HG03354 (cell line): ENCODE measurements at regions not wholly inside any gene's neighbourhood (a gene's known extent, or its start where the extent isn't known, plus 50 kb on each side); places are given as distances from the start of the nearest gene placed in this dataset.

Experiments
- ATAC-seq: cut with Tn5 transposase; IDR thresholded peaks from one replicate; pipeline ENCODE4 v1.9.1; 2021; ENCODE audit warnings: mild to moderate bottlenecking; ENCODE audit not compliant: unreplicated experiment, poor library complexity, severe bottlenecking

DNA sequence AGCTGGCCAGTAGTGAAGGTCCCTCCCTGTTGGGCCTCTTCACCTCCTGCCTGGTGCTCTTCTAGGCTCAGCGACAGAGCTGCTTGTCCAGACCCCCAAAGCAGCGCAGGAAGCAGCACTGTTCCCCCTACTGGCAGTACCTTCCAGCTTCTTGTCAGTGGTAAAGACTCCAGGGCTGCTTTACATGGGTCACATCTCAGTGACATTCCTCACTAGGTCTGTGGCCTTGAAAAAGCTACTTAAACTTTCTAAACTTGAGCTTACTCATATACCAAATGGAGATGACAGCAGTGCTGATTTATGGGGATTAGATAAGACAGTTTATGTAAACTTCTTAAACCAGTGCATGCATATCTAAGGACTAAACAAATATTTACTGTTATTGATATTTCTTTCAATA is 117.3 kb downstream of the FAT4 start:
- no peak for ATAC-seq

DNA sequence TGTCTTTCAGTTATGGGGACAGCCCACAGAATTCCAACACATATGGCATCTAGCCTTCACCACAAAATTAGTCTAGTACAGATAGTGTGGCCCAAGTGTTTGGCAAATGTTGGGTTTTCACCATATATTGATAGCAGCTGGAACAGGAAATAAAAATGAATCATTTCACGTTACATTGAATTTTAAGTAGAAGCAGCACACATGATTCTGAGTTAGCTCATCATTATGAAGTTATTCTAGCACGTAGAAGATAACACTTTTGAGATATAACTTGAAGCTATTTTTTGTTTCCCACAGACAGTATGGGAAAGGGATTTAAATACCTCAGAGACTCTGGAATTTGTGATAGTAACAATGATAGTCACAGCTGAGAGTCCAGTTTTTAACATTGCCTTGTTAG is 118.7 kb downstream of the FAT4 start:
- no peak for ATAC-seq

DNA sequence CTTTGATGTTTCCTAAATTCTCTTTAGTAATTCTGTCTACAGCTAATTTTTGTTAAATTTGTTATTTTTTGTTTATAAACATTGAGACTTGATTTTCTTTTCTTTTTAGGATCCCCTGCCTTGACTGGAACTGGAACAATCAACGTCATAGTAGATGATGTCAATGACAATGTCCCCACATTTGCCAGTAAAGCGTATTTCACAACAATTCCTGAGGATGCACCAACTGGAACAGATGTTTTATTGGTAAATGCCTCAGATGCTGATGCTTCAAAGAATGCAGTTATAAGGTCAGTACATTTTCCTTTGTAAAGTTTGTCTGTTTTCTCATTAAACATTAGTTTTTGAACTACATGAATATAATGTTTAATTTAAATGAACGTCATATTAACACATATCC is 119.4 kb downstream of the FAT4 start:
- no peak for ATAC-seq

DNA sequence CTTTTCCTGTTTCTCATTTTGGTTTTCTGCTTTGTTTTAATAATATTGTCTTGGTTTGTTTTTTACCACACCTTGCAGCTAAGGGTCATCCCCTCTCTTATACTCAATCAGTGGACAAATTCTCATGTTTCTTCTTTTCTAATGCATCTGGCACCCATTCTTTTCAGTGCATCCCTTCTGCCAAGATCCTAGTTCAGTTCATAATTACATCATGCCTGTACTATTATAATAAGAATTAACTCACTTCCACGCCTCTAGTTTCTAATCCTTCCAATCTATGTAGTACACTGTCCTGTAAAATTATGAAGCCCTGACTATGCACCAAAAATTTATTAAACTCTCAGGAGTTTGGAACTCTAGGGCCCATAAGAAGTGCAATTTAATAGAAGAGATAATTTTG is 126.1 kb downstream of the FAT4 start:
- no peak for ATAC-seq

DNA sequence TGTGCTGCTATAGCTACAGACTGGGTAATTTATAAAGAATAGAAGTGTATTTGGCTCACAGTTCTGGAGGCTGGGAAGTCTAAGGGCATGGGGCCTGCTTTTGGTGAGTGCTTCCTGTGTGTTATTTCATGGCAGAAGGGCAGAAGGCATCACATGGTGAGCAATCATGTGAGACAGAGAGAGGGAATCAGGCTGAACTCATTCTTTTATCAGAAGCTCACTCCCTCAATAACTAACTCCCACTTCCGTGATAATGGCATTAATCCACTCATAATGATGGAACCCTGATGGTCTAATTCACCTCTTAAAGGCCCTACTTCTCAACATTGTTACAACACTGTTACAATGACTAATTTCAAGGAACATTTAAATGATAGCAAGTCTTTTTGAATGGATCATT is 129.4 kb downstream of the FAT4 start:
- ATAC-seq = no peak

DNA sequence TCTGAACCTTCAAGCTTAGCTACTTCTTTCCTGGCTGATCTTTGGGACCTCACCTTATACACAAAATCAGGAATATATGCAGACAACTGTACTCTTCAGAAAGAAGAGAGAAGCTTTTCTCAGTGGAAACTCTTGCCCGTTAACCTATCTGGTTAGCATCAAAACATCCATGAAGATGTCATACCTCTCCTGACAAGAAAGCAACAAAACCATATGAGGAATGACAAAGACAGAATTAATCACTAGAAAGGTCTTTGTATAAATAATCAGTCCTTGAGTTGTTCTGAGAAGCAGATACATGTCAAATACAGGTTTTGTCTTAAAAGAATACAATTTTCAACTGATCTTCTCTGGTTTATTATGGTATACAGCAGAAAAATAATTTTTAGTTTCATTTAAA is 130.8 kb downstream of the FAT4 start:
- no peak for ATAC-seq

DNA sequence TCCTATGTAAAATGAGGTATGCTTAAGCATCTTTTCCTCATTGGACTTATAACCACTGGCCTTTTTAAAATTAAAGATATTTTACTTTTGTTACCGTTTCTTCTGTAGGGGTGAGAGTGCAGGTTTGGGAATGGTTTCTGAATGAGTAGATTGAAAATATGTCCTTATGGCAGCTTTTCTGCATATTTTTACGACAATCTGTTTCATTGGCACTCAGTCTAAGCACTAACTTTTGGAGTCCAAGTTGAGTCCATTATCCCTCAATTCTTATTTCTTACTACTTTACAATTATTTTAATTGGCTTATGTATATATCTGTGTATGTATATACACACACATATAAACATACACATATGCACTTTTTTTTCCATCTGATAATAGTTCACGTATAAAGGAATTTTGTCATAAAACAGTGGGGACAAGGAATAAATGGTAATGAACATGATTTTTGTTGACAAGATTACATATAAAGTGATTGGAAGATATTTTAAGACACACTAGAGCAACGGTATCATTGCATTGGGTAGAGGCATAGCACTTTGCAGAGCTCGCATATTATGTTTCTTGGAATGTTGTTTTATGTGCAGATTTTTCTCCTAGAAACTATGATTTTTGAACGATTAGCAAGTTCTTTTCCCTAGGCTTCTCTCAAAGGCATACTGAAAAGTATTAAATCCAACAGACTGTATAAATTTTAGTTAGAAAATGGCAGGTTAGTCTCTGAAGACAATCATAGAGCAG is 133.0 kb downstream of the FAT4 start:
- ATAC-seq = no peak

DNA sequence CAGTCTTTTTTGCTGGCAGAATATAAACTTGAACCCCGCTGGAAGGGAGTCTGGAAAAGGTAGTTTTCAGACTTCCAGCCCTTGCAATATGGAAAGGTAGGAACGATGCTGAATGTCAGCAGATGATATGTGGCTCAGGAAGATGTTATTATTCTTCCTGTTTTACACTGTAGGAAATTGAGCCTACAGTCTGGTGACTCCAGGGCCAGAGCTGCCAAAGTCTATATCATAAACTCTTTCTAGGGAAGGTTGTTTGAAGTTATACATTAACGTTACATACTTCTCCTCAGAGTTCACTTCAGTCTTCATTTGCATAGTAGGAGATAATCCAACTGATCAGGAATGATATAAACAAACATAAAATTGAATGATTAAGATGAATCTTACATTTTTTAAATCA is 141.3 kb downstream of the FAT4 start:
- no peak for ATAC-seq

DNA sequence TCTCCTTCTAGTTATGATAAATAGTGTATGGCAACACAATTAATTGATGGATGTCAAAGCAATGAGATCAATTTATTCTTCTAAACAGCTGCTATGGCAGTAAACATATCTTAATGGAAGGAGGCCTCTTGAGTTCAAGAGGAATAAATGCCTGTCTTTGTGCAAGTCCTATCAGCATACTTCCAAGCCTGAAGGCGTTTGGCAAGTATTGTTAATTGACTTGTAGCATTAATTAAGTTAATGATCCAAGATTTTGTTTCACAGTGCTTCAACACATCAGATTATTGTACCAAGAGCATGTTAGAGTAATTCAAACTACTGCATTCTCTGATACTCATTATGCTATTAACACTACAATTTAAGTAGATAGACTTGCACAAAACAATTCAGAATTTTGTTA is 144.8 kb downstream of the FAT4 start:
- no peak for ATAC-seq

DNA sequence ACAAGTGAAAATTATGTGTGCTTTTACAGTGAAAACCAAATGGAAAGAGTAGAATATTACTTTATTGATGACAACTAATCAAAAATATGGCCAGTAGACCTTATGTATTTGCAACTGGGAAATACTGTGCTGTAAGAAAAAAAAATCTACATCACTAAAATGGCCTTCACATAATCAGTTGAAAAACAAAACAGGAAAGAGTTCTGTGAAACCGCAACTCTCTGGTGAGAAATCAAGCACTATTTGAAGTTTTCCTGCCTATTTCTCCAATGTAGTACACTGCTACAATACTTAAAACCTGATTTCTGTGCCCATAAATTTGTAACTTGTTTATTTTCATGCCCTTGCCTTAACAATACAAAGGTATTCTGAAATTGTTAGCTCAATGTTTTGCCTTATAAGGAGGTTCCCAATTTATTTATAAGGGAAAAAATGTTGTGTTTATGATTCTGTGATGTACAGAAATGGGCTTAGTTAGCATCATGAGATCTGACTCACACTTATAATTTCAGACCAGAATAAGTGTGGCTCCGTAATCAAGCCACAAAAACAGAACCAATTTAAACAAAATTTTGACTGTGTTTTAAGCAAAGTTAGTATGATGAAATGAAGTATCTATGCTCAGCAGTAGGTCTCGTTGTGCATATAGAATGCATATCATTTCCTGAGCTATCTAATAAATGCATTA is 147.1 kb downstream of the FAT4 start:
- ATAC-seq = no peak

DNA sequence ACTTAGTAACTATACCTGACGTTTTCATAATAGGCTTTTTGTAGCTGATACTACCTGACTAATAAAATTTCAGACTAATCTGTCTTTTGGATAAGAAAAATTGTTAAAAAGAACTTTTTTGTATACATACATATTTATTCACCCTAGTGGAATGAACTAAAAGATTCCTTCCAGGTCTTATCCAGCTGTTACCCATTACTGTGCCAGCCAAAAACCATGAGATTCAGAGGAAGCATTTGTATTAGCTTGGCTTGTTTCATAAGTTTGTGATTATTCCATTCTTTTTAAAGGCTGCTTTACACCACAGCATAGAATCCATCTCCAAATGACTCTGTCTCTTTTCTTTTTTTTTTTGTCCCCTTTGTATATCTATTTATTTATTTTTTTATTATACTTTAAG is 149.4 kb downstream of the FAT4 start:
- ATAC-seq = no peak

DNA sequence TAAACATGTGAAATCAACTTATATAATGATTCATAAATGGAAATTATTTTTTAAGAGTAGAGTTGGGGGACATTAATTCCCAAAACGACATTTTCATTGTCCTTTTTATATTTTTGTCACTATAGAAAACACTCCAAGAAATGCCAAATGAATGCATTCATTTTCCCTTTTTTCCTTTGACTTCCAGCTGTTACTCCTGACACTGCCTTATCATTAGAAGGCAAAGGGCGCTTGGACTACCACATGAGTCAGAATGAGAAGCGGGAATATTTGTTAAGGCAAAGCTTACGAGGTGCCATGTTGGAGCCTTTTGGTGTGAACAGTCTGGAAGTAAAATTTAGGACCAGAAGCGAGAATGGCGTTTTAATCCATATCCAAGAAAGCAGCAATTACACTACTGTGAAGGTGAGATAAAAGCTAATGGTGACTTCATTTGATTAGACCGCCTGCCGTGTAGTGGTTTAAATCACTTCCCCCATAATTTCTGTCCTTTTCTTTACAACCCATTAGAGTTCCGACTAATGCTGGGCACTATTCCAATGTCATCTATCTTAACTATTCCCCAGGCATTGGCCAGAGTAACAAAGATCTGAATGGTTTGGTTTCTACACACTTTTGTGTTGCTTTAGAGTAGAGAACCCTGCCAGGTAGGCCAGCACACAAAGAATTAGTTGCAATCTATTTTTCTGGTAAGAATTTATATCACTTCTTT is 166.7 kb downstream of the FAT4 start:
- no peak for ATAC-seq

DNA sequence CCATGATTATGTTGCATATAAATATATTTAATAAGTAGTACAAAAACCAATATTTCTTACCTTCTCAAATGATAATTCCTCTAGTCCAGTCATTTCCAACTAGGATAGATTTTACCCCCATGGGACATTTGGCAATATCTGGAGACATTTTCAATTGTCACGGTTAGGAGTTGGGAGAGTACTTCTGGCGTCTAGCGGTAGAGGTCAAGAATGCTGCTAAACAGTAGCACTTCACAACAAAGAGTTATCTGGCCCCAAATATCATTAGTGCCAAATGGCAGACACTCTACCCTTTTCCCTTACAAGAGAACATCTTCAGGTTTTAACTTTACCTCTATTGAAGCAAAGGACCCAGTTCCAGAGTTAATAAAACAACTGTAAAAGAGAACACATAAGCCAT is 168.1 kb downstream of the FAT4 start:
- no peak for ATAC-seq

DNA sequence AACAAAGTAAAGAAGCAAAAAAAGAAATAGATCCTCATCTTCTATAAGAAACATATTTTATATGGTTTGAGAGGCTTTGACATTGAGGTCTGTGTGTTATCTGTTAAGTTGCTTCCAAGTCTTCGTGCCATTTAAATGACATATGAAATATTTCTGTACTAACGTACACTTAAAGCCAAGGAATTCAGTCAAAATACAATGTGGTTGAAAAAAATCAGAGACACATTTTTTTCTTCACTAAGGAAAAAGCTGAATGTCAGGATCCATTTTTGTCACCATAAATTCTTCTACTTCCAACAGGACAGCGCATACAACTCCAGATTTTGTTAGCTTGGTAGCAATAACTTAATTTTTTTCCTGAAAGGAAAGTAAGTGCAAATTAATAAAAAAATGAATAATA is 168.5 kb downstream of the FAT4 start:
- ATAC-seq = no peak

DNA sequence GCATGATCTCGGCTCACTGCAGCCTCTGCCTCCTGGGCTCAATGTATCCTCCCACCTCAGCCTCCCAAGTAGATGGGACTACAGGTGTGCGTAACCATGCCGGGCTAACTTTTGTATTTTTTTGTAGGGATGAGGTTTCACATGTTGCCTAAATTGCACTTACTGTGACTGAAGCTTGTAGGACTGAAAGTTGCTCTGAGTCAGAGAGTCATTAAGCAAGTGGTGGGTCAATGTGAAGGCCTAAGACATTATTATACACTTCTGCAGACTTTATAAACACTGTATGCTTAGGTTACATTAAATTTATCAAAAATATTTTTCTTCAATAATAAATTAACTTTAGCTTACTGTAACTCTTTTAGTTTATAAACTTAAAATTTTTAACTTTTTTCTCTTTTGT is 170.2 kb downstream of the FAT4 start:
- ATAC-seq = no peak

DNA sequence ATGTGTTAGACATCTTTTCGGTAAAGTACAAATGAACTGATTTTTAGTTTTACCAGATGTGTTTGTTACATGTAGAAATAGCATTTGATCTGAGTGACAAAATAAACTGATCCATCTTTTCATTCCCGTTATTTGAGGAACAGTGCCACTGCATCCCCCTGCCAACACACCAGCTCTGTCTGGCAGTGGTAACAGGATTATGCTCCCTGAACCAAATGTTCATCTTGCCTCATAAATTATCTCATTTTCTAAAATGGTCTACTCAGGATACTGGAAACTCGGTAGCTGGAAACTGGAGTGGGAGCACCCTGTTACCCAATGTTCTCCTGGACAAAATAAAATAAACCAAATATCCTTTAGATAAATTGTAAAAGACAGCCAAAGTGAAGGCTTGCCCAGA is 171.6 kb downstream of the FAT4 start:
- no peak for ATAC-seq

DNA sequence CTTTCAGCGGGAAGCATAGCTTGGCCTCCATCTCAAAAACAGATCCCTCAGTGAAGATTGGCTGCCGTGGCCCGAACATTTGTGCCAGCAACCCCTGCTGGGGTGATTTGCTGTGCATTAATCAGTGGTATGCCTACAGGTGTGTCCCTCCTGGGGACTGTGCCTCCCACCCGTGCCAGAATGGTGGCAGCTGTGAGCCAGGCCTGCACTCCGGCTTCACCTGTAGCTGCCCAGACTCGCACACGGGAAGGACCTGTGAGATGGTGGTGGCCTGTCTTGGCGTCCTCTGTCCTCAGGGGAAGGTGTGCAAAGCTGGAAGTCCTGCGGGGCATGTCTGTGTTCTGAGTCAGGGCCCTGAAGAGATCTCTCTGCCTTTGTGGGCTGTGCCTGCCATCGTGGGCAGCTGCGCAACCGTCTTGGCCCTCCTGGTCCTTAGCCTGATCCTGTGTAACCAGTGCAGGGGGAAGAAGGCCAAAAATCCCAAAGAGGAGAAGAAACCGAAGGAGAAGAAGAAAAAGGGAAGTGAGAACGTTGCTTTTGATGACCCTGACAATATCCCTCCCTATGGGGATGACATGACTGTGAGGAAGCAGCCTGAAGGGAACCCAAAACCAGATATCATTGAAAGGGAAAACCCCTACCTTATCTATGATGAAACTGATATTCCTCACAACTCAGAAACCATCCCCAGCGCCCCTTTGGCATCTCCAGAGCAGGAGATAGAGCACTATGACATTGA is 175.4 kb downstream of the FAT4 start:
- no peak for ATAC-seq

DNA sequence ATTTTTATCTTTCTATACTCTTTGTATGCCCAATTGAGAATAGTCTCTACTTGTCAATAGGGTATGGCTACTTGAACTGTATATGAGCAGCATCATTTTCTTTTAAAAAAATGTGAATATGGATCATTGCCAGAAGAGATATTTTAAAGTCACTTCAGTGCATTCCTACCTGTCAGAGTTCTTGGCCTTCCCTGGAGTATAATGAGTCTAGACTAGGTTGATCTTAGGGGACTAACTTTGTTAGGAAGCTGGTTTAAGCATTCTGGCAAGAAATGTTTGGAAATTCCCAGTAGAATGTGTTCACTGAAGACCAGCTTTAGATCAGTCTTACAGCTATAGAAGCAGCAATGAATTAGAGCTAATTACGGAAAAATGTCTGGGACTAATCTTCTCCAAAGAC is 178.2 kb downstream of the FAT4 start:
- no peak for ATAC-seq

DNA sequence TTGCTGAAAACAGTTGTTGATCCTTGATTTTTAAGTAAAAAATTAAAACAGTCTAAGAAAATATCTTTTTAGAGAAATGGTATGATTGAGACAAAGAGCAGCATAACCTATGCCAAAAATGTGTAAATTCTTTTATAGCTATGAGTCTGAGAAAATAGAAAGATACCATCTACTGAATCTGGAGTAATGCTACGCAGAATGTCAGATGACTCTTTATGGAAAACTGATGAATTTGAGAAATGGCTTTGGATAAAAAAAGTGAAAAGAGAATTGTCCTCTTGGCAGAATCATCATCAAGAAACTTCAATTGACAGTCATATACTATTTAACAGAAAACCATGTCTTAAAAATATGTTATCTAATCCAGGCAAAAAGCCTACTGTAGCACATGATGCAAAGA is 183.1 kb downstream of the FAT4 start:
- no peak for ATAC-seq

DNA sequence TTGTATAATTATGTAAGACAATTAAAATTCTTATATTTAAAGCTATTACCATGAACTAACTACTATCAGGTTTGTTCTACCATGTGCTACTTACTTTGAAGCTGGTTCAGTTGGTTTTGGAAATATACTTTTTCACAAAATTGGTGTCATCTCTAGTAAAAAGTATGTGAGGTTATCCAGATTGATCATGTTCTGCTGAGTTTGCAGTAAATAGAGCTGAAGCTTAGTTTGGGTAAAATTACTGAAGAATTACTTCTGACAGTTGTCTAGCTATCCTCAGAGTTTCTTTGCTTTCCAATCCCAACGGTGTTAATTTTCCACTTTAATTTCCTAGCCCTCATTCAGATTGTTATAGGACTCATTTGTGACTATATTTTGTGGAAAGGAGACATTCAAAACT is 184.2 kb downstream of the FAT4 start:
- no peak for ATAC-seq
